Hypothalamus (tissue), 51 donors: ENCODE measurements at regions not wholly inside any gene's neighbourhood (a gene's known extent, or its start where the extent isn't known, plus 50 kb on each side); places are given as distances from the start of the nearest gene placed in this dataset.
"Not testable (repeated sequence)": the region's sequence is repeated elsewhere in the genome, so short reads cannot be mapped to it uniquely, and the experiment has no call there.

Experiments used
- DNase-seq, 51 donors: peaks; one replicate each; lab custom pipeline; 2025; lab: John Stamatoyannopoulos, UW

DNA sequence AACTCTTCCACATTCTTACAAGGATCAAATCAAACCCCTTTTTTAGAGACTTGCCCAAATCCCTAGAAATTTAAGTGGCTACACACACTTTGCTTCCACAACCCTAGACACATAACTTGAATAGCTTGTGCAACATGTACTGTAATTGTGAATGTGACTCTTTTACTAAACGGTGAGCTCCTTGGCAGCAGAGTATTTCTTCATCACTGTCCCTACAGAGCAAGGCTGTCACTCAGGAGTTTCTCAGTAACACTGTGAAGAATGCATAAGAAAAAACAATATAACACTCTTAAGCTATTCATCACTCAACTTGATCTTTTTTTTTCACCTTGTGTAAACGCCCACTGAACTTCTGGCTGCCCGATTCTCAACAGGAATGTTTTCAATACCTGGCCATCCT lies 53.8 kb upstream of the ADAMTS18 start:
- DNase-seq: no peak

DNA sequence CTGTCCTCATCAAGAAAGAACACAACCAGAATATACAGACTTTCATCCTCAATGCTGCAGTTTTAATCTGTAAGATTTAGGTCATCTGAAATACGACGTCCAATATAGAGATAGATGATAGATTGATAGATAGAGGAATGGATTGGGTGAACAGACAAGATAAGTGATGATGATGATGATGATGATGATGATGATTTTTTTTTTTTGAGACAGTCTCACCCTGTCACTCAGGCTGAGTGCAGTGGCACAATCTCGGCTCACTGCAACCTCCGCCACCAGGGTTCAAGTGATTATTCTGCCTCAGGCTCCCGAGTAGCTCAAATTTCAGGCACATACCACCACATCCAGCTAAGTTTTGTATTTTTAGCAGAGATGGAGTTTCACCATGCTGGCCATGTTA lies 56.3 kb upstream of the ADAMTS18 start:
- DNase-seq: no peak

DNA sequence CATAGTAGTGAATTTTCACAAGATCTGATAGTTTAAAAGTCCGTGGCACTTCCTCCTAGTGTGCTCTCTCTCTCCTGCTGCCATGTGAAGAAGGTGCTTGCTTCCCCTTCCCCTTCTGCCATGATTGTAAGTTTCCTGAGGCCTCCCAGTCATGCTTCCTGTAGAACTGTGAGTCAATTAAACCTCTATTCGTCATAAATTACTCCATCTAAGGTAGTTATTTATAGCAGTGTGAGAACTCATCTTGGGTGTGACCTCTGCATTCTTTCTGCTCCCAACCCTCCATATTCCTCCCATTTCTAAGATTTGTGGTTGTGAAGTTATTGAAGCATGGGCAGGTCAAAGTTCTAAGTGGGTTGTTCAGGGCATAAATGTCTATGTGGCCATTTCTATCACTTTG lies 62.1 kb upstream of the ADAMTS18 start:
- DNase-seq: no peak

GRCh38 chr16:77499373-77500285 lies 64.8 kb upstream of the ADAMTS18 start:
- no peak for DNase-seq

- no peak for DNase-seq
Observed at GRCh38 chr16:77500286-77500598, 65.4 kb upstream of the ADAMTS18 start.

DNA sequence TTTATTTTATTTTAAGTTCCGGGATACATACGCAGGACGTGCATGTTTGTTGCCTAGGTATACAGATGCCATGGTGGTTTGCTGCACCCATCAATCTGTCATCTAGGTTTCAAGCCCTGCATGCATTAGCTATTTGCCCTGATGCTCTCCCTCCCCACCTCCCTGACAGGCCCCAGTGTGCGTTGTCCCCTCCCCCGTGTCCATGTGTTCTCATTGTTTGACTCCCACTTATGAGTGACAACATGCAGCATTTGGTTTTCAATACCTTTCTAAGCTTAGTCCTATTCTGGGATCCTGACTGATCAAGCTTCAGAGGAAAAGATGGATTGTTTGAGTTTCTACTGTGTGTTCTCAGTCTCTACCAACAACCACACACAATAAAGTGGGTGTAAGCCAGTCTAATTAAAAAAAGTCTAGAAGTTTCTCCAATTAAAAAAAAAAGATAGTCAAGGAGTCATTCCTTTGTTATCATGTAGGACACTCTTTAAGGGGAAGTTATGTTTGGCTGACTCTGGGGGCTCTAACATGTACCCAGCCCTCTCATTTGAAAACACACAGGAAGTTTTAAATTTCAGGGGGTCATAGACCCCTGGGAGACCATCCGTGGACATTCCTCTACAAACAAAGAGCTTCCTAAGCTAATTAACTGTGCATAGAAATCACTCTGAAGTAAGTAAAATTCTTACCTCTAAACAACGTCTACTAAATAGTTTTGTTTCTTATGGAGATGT lies 66.3 kb upstream of the ADAMTS18 start:
- no peak for DNase-seq

DNA sequence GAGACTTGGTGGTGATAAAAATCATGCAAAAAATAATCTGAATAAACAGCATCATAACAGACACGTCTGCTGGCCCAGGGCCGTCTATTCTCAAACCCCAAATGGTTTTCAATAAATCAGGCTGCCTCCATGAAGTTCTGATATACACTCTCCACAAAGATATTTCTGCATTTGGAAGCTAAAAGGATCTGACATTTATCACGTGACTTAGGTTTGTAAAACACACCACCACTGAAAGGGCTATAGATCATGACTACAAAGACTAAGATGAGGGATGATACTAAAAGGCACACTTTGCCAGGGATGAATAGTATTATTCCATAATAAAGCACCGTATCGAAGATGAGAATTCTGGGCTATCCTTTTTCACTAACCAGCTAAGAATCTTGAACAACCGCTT lies 67.6 kb upstream of the ADAMTS18 start:
- no peak for DNase-seq

DNA sequence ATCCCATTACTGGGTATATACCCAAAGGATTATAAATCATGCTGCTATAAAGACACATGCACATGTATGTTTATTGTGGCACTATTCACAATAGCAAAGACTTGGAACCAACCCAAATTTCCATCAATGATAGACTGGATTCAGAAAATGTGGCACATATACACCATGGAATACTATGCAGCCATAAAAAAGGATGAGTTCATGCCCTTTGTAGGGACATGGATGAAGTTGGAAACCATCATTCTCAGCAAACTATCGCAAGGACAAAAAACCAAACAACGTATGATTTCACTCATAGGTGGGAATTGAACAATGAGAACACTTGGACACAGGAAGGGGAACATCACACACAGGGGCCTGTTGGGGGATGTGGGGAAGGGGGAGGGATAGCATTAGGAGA lies 71.7 kb upstream of the ADAMTS18 start:
- DNase-seq: not testable (repeated sequence)

GRCh38 chr16:77509051-77509450 lies 74.2 kb upstream of the ADAMTS18 start:
- no peak for DNase-seq

- no peak for DNase-seq
Observed at GRCh38 chr16:77509796-77510195, 75.0 kb upstream of the ADAMTS18 start.

GRCh38 chr16:77511053-77511452 lies 76.2 kb upstream of the ADAMTS18 start:
- no peak for DNase-seq

- DNase-seq: no peak
Observed at GRCh38 chr16:77514500-77515220, 79.8 kb upstream of the ADAMTS18 start.

- DNase-seq: not testable (repeated sequence)
Observed at GRCh38 chr16:77525226-77525625, 90.4 kb upstream of the ADAMTS18 start.

DNA sequence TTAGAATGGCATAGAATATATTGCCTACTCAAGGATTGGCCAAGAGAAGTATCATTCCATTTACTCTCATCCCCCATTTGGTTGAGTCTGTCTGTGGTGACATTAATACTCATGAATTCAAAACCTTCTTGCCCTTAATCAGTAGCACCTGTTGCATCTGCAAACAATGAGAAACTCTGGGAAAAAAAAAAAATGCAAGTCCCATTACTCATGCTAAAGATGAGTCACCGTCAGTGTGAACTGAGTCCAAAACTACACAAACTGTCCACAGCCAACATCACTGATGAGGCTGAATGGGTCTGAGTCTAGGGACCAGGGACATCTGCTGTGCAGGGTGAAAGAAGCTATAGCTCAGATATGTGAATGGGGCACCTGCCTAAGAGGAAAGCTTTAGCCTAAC lies 96.9 kb upstream of the ADAMTS18 start:
- no peak for DNase-seq

DNA sequence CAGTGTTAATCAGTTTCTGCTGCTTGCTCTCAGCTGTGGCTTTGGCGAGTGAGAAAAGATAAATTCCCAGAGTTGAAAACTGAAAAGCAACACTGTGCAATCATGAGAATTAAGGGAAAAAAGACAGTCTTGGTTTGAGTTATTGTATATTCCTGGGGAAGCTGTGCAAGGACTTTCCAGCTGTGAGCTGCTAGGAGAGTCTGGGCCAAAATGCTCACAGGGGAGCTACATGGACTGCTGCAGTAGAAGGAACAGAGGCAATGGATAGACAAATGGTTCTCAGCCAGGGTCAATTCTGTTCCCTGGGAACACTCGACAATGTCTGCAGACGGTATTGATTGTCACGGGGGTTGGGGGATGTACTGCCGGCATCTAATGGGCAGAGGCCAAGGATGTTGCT lies 102.0 kb upstream of the ADAMTS18 start:
- DNase-seq: no peak

DNA sequence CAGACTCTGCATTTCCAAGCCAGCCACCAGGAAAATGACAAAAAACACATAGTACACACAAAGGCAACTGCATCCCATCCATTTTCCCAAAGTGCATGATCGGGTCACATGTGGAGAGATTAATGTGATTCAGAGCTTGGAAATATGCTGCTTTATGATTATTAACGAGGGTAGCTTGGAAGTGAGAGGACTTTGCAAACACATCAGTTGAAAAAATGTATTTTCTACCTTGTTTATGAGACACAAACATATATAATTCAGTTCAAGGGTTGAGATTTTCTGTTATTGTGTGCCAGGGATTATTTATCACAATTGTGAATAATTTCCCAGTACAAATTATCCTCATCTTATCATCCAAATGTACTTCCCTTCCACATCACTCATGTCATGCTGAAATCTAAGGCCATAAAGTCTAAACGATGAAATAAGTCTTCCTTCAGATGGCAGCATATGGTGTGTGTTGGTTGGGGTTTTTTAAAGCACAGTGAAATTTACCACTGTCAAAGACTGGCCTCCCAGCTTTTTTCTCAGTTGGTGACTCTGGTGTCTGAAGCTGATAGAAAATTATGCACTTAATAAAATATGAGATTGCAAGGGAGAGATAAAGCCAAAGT lies 104.7 kb upstream of the ADAMTS18 start:
- DNase-seq: no peak

DNA sequence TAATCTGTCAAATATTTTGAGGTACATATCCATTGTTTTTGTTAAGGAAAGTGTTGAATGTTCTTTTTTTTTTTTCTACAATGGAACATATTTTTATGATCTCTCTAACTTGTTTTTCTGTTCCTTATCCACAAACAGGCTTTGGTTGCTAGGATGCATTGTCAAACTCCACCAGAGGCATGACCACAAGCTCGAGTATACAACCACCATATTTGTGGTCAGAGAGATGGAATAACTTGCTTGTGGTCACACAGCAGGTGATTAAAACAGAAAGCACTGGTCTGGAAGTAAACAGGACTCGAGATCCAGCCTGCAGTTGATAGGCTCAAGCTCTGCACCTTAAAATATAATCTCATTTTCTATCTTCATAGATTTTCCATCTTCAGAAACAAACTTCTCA lies 105.8 kb upstream of the ADAMTS18 start:
- DNase-seq: no peak

DNA sequence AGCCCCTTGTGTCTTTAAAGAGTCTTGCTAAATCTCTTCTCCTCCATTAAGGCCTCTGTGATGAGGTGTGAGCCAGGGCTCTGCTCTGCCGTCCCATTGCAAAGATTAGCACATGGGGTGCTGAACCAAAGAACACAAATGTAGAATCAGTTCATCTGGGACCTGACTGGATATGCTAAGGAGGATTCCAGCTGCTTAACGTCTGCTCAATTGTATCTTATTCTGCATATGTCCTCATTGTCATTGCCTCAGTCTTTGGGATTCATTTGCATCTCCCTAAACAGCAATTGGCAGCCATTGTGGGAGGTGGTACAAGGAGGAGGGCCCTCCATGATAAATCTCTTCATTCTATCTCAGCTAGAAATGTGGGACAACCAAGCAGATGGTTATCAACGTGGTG lies 106.3 kb upstream of the ADAMTS18 start:
- no peak for DNase-seq

GRCh38 chr16:77548151-77548550 lies 113.3 kb upstream of the ADAMTS18 start:
- DNase-seq: no peak

GRCh38 chr16:77548766-77549165 lies 113.9 kb upstream of the ADAMTS18 start:
- no peak for DNase-seq

- no peak for DNase-seq
Observed at GRCh38 chr16:77549876-77550275, 115.0 kb upstream of the ADAMTS18 start.
